ENCODE measurements at regions not wholly inside any gene's neighbourhood (a gene's known extent, or its start where the extent isn't known, plus 50 kb on each side); places are given as distances from the start of the nearest gene placed in this dataset.
"Not testable (repeated sequence)": the region's sequence is repeated elsewhere in the genome, so short reads cannot be mapped to it uniquely, and the experiment has no call there.

DNA sequence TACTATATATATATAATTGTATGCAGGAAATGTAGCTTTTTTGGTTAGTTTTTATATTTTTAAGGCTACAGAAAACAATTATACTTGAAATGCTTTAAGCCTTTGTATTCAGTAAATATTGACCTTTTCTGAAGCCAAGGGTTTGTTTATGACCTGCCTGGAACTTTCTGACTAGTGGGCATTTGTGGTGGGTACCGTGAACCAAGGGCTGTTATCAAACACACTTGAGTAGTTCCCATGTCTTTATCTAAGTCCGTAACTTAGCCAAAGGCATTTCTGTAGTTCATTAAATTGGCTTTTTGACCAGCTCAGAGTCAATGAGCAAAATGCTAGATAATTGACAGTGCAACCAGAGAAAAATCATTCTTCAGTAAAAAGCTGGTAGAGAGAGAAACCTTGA lies 1444.2 kb upstream of the SLC10A2 start:
- no peak for DNase-seq (ENCODE audit: low read depth in 2 of 2)

DNA sequence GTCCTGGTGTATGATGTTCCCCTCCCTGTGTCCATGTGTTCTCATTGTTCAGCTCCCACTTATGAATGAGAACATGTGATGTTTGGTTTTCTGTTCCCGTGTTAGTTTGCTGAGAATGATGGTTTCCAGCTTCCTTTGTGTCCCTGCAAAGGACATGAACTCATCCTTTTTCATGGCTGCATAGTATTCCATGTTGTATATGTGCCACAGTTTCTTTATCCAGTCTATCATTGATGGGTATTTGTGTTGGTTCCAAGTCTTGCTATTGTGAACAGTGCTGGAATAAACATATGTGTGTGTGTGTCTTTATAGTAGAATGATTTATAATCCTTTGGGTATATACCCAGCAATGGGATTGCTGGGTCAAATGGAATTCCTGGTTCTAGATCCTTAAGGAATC lies 1427.3 kb upstream of the SLC10A2 start:
- not testable (repeated sequence) for DNase-seq (ENCODE audit: low read depth in 2 of 2)

DNA sequence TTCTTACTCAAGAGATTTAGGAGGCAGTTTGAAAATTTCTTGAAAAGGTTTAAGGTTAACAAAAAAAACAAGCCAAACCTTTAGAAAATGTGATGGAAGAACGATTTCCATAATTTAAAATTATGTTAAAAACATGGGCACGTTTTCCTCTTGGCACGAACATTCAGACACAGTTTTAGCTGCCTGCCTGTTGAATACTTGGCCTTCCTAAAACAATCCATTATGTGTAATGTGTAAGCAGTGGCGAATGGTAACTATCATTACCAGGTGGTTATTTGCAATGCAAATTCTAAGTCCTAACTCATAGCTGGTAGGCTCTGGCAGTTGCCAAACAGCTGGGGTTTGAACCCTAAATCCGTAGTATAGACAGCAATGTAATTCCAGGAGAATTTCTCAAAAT lies 1425.7 kb upstream of the SLC10A2 start:
- no peak for DNase-seq (ENCODE audit: low read depth in 2 of 2)

DNA sequence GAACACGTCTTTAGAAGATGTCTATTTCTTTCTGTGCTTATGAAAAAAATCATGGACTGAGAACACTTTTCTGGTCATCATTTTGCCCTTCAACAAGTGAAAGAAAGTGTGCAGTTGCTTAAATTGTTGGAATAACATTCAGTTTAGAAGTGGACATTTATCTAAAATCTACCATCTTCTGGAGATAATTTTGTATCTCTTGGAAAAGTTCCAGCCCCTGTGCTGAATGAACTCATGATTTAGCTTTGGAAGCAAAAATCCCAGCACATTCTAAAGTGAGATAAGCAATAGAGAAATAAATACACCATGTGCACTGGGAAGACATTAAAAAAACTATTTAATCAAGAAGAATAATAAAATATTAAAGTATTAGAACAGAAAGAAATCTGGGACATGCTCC lies 1420.8 kb upstream of the SLC10A2 start:
- no peak for DNase-seq (ENCODE audit: low read depth in 2 of 2)

DNA sequence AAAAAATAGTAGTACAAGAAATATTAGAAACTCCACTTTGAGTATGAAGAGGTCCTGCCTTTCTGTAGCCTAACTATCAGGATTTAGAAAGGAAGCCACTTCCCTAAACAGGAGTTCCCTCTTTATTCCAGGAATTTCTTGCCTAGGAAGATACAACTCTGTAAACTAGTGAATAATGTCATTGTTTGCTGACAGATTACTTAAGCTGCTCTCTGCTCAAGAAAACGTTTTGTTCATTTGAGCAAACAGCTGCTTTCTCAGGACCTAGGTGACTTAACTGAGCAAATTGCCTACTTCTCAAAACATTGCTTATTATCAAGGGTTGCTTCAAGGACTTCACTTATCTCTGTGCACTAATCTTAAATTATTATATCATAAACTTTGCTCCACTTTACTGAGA lies 1419.4 kb upstream of the SLC10A2 start:
- DNase-seq (ENCODE audit: low read depth in 2 of 2): no peak

DNA sequence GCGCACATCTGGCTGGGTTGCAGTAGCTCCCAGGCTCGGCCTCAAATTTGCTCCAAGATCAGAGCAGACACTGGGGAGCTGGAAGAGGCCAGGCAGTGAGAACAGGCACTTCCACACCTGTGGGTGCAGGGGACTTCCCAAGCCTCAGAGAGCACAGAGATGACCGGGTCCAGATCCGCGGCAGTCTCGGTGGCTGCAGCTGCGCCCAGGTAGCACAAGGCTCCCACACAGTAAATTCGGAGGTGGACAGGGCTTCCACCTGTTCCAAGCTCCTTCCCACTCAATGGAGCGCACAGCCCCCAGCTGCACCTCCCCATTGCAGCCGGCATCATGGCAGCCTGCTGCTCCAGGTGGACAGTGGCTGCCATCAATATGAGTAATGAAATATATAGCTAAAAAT lies 1417.4 kb upstream of the SLC10A2 start:
- DNase-seq (ENCODE audit: low read depth in 2 of 2): no peak

DNA sequence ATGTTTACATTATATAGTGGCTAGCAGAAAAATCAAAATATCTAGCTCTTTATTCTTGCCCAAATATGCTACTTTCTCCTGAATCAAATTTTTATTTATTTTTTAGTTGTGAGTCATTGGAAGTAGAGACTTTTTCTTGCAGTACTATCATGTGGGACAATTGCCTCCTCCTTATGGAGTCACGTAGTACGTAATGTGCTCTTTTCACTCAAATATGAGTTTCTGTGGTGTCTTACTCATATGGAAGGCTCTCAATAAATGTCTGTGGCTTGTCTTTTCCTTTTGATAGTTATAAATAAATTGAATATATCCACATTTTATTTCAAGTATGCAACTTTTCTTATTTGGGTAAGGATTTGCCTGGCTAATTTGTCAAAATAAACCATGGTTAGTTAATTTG lies 1411.0 kb upstream of the SLC10A2 start:
- DNase-seq (ENCODE audit: low read depth in 2 of 2): no peak

DNA sequence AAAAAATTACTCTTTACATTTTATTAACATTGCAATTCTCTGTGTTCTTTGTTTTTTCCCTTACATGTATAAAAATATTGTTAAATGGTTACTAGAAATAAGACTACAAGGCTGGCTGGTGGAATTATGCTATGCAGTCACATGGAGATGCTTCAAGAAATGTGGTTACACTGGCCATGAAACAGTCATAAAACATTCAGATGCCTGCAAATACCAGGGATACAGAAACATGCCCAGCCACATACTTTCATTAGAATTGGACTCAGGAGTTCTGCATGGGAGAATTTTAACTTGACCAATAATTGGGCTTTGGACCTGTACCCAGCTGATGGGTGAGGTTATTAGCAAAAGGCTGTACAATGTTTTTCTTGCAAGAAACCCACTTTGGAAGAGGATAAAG lies 1407.7 kb upstream of the SLC10A2 start:
- no peak for DNase-seq (ENCODE audit: low read depth in 2 of 2)

DNA sequence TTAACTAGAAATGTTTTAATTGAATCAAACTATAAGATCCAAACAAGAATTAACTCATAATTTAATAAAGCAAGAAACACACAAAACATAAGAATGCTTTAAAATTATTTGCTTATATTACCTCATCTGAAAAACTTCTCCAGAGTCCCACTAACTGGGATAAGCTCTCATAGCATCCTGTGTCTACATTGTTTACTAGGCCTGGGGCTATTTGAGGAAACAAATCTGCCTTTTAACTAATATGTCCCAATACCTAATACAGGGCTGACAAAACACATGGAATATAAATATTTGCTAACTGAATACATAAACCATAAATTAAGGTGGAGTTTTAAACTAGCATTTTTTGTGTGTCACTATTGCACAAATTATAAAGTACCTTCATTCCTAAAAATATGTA lies 1399.8 kb upstream of the SLC10A2 start:
- DNase-seq (ENCODE audit: low read depth in 2 of 2): no peak

DNA sequence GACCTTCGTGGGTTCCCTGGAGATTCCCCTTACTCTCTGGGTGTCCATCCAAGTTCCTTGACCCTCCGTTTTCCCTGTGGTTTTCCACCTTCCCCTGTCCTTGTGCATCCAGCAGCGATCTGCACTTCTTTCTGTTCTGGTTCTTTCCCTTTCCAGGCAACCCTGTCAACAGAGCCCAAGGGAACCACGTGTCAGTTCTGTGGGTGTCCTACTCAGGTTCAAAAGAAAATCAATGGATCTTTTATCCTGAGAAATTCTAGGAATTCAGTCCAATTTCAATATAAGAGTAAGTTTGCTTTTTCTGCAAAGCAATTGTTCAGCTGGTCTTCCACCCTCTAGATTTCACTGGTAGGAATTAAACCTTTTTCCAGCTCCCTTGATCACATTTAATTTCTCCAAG lies 1394.8 kb upstream of the SLC10A2 start:
- no peak for DNase-seq (ENCODE audit: low read depth in 2 of 2)

DNA sequence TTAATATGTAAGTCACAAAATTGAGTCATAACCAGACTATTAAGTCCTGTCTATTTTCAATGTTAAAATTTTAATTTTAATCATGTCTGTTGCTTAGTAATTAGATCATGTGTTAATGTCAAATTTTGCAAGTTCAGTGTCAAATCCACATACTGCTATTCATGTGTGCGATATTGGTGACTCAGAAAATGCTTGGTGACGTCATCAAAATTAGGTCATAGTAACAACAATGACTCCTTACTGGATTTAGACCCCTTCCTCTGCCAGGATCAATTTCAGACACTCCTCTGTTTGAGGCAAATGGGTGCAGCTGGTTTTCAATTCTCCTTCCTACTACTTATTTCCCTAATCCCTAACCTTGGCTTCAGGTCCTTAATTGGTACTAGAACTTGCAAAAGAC lies 1394.3 kb upstream of the SLC10A2 start:
- DNase-seq (ENCODE audit: low read depth in 2 of 2): no peak

DNA sequence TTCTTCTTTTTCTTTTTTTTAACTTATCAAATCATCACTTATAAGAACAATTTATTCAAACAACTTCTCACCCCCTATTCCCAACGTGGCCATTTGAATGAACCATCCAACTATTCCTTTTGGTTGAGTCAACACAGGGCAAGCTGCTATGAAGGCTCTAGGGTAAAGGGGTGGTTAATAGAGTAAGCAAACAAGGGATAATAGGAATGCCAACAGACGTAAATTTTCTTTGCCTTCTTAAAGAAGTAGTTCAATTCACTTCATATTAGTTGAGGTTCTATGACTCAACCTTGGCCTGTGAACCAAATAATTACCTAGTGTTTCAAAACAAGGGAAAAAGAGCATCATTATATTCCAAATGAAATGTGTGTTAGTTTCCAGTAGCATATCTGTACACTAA lies 1383.8 kb upstream of the SLC10A2 start:
- DNase-seq (ENCODE audit: low read depth in 2 of 2): no peak

DNA sequence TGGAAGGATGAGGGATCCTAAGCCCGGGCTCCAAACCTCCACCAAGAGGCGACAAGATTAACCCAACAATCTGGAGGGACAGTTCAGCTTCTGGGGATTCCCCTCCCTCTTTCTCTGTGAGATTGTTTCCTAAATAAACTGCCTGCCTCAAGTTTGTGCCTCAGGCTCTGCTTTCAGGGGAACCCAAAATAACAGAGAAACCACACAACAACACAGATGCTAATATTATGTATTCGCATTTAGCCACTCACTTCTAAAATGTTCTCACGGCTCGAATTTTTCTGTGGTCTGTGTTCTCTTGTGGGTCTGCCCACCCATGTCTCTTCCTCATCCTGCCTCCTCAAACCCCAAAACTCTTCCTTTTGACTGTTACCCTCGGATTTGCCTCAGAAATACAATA lies 1381.1 kb upstream of the SLC10A2 start:
- DNase-seq (ENCODE audit: low read depth in 2 of 2): no peak

DNA sequence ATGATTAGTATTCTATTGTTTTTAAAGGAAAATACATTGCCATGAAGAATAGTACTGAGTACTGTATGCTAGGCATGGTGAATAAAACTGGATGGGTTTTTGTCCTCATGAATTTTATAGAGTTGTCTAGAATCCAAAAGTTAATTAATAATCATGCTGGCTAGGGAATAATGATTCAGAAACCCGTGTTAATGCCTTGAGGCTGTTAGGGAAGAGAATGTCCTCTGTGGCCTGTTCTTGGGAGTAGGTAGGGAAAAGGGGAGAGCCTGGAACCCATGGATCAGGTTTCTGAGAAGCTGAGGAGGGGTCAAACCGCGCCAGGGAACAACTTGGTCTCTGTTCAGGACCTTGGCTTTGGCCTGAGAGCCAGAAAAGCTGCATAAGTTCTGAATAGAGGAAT lies 1376.3 kb upstream of the SLC10A2 start:
- DNase-seq (ENCODE audit: low read depth in 2 of 2): no peak

DNA sequence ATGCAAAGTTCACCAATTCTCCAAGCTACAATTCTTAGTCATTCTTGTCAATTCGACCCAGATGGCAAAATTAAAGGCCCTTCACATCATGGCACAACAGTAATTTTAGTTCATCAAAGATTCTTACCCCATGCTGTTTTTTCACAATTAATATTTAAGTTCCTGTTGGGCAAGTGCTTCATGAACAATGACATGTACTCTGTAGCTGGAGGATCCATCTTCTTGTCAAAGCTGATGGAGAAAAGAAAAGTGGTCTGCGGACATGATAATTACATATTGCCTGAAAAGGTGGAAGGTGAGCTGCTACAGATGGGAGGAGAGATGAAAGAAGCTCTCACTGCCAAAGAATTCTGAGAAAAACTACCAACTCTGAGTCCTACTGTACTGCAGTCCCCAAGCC lies 1370.3 kb upstream of the SLC10A2 start:
- DNase-seq (ENCODE audit: low read depth in 2 of 2): no peak

DNA sequence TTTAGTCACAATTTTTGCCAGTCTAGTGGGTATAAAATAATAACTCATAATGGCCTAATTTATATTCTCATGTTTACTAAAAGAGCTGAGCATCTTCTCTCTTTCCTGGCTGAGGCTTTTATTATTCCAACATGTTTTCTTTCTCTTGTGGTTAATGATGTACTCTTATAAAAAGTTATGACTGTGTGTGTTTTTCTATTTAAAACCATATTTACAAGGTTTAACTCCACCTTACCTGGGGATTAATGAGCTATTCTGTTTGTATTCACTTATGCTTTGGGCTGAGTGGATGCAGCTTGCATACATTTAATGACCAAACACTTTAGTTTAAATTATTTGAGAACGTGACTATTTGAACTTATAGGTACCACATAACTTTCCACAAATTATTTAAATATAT lies 1365.7 kb upstream of the SLC10A2 start:
- DNase-seq (ENCODE audit: low read depth in 2 of 2): no peak

DNA sequence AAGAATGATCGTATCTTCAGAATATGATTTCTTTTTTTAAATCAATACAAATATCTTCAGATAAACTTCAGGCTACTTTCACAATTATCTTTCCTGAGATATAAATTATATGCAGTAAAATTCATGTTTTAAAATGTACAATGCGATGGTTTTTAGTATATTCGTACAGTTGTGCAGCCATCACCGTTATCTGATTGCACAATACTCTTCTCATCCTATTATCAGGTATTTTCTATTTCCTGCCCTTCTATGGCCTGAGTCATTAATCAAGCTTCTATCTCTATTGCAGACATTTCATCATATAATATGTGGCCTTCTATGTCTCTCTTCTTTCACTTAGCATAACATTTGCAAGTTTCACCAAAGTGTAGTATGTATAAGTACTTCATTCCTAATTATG lies 1360.2 kb upstream of the SLC10A2 start:
- no peak for DNase-seq (ENCODE audit: low read depth in 2 of 2)

DNA sequence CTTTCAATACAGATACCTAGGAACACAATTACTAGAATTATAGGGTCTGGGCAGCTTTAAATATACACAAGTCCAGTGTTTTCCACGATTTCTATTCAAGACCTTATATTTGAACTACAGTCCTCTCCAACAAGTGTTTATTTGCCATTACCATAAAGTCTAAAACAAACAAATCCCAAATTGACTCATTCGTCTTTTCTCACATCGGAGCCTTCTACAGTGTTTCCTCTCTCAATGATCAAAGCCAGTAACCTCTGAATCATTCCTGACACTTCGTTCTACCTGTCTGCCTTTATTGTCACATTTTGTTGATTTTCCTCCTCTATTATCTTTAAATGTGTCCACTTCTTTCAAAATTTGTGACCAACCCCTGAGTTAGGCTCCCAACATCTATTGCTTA lies 1356.5 kb upstream of the SLC10A2 start:
- DNase-seq (ENCODE audit: low read depth in 2 of 2): no peak

DNA sequence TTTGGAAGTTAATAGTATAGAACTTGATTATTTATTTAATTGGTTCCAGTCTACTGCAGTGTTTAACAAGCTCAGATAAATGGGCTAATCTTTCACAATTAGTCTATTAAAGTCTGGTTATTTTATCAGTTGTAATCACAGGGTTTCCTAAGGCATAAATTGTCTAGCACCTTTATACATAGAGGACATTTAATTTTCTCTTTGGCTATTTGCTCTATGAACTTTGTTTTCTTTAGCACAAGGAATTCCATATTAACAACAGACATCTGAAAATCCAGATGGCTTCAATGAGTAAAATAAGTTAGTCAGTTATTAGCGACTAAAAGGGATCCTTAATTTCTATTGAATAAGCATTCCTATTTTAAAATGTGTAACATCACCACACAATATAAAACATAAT lies 1350.8 kb upstream of the SLC10A2 start:
- DNase-seq (ENCODE audit: low read depth in 2 of 2): no peak

DNA sequence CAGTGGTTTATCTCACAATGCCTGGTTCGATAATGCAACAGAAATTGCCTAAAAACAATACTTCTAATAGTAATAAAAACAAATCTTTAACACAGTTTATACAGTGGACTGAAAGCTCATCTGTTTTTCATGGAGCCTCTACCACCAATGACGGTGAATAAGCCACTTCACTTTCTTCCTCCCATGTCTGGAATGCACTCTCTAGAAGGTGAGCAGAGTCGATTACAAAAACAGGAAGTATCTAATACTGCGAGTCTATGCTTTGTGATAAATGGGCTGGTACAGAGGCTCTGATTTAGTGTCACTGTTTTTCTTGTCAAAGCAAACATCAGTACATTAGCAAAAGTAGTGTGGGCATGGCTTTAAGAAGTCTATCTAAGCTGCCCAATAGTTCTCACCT lies 1348.6 kb upstream of the SLC10A2 start:
- no peak for DNase-seq (ENCODE audit: low read depth in 2 of 2)

DNA sequence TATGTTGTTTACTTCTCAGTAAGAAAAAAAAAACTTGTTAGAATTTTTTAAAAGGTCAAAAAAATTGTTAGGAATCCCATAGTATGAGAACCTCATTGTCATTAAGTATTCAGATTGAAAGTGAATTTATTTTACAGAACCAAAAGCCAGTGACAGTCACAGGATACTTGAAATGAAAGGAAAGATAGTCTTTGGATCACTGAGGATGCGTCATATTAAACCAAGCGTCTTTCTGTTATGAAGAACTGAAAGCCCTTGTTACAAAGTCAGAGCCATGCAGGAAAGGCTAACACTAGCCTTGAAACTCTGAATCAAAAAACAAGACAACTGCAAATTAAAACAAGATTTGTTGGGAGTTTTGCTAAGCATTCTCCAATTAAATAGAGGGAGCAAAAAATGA lies 1348.0 kb upstream of the SLC10A2 start:
- no peak for DNase-seq (ENCODE audit: low read depth in 2 of 2)

DNA sequence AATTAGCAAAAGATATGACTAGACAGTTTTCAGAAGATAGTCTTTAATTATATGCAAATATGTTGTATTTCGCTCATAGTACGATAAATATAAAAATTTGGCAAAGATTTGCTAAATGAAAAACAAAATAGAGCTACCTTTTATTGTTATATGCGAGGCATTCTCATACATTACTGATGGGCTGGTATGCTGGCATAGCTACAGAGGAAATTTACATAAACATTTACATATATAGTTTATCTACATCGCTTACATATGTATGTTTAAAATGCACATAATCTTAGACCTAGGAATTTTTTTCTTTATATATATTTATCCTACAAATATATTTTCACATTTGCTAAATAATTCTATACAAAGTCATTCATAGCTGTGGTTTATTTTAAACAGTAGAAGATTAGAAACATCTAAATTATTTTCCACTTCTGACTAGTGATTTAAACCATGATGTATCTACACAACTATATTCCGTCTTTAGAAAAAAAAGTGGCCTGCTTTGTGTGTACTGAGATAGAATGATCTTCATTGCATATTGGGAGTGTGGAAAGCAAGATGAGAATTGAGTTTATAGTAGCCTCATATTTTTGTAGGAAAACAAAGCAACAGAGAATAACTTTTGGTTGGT lies 1345.0 kb upstream of the SLC10A2 start:
- DNase-seq (ENCODE audit: low read depth in 2 of 2): no peak

DNA sequence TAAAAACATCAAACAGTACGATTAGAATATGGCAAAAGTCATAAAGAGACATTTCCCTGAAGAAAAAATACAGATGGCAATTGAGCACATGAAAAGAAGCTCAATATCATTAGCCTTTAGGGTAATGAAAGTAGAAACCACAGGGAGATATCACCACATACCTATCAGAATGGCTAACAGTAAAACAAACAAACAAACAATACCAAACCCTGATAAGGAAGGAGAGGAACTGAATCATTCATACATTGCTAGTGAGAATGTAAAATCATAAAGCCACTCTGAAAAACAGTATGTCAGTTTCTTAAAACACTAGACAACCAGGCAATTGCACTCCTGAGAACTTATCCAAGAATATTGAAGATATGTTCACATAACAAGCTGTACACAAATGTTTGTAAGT lies 1342.5 kb upstream of the SLC10A2 start:
- no peak for DNase-seq (ENCODE audit: low read depth in 2 of 2)

DNA sequence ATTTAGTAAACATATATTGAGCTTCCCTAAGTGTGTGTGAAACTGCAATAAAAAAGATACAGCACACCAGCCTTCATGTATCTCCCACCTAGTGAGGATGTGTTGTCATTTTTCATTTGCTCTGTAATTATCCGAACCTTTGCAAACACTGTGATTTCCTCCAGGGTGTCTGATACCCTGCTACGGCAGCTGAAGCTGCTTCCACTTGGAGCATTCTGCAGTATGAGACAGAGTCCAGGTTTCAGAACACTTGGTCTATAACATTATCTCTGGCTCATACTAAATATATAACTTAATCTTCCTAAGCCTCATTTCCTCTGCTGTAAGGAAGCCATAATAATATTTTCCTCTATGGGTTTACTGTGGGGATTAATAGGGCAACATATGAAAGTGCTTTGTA lies 1338.1 kb upstream of the SLC10A2 start:
- no peak for DNase-seq (ENCODE audit: low read depth in 2 of 2)

DNA sequence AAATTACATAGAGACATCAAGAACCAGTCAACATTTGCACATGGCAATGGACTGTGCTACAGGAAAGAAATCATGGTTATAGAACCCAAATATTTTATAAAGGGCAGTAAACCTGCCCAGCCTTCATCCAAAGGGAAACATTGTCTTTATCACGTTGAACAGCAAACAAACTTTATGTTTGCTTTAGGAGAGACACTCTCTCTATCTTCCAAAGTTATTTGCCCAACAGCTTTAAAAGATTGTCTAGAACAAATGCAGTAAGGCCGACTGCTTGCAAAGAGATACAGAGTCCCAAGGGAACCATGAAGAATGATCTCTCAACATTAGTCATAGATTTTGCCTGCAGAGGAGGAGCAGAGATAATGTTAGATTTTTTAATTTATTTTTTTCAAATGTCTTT lies 1323.5 kb upstream of the SLC10A2 start:
- no peak for DNase-seq (ENCODE audit: low read depth in 2 of 2)
